ENCODE measurements at regions not wholly inside any gene's neighbourhood (a gene's known extent, or its start where the extent isn't known, plus 50 kb on each side); places are given as distances from the start of the nearest gene placed in this dataset.

DNA sequence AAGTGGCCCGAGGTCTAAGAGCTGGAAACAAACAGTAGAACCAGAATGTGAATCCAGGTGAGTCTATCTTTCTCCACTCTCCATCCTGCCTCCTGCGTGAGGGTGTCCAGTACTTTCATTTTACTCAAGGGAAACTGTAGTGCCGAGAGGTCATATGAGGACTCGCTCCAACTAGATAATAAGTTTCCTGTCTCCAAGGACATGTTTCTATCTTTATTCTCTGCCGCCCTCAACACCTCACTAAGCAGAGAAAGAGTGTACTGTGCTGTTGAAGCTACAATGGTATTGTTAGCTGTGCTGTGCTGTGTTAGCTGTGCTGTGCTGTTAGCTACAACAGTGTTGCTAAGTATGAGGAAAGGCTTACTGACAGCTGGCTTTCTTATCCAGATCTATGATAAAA lies 137.9 kb upstream of the COL8A1 start:
- no peak for DNase-seq (ENCODE audit: low spot score)

DNA sequence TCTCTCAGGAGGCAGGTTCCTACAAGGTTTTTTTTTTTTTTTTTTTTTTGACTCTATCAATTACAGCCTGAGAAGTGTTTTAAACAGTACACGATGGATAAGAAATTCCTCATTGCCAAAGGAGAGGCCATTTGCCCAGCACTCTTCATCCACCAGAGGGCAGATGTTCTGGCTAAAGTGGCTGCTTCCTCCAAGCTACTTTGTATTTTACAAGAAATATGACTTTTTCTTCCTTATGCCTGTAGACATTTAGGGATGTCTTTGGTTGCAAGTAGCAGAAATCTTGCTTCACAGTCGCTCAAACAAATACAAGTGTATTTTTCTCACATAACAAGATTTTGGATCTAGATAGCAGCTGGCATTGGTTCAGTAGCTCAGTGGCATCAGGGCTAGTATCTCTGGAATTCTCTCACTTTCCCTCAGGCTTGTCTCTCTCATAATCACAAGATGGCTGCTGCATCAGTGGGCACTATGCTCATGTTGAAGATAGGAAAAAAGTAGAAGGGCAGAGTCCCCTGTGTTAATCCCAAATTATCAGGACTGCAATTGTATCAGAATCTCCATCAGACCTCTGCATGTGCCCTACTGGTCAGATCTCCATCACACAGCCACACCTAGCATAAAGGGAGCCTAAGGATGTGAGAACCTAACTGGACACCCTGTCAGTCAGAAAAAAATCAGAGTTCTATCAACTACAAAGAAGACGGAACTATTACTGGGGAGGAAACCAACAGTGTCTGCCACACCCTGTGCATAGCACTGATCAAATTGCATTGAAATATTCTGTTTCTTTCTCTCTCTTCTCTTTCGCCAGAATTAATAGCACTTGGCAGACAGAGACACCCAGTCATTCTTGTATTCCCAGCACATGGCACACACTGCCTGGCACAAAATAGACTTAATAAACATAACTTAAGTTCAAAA lies 138.9 kb upstream of the COL8A1 start:
- DNase-seq (ENCODE audit: low spot score) = no peak

DNA sequence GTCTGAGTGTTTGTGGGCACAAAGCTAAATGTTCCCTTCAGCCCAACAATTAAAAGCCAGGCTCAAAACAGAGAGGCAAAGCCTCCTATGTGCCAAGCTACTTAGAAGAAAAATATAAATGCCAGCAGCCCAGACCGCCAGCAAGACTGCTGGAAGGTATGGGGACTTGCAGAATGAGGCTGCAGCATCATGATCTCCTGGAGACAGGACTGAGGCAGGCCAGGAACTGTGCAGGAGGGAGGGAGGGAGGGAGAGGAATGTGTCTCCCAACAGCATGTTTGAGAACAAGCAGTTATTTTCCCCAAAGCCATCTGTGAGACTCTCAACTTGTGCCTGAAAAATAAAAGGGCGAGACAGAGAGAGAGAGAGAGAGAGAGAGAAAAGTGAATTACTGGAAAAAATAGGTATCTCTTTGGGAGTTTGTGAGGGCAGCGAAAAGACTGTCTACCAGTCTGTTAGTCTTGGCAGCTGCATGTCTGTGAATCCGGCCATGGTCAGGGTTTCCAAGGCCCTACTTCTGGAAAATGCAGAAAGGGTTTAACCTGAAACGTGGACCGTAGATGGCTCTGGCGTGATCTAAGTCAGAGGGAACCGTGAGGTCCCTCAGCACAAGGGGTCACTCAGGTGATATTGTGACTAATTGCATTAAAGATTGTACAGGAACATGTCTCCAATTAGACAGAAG lies 139.7 kb upstream of the COL8A1 start:
- no peak for DNase-seq (ENCODE audit: low spot score)

DNA sequence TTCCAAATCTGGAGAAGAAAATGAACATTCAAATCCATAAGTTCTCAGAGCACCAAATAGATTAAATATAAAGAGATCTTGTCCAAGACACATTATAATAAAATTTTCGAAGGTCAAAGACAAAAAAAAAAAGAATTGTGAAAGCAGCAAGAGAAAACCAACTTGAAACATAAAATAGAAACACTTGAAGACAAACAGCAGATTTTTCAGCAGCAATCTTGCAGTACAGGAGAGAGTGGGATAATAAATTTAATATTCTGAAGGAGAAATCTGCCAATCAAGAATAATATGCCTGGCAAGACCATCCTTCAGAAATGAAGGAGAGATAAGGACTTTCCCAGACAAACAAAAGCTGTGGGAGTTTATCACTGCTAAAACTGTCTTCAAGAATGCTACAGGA lies 150.5 kb upstream of the COL8A1 start:
- DNase-seq (ENCODE audit: low spot score) = no peak

DNA sequence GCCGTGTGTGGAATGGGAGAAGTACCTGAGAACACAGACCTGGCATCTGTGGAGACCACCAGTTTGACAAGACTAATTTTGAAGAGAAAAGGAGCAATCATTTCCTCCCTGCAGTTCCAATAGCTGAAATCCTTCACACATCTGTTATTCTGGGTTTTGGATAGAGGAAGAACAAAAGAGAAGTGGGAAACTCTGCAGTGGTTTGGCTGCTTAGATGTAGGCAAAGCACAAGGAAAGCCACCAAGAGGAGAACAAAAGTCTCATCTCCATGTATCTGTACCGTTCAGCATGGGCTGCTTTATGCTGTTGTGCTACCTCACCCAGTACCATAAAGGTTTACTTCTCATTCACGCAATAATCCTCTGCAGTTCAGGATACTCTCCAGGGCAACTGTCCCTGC lies 153.1 kb upstream of the COL8A1 start:
- DNase-seq (ENCODE audit: low spot score) = no peak

DNA sequence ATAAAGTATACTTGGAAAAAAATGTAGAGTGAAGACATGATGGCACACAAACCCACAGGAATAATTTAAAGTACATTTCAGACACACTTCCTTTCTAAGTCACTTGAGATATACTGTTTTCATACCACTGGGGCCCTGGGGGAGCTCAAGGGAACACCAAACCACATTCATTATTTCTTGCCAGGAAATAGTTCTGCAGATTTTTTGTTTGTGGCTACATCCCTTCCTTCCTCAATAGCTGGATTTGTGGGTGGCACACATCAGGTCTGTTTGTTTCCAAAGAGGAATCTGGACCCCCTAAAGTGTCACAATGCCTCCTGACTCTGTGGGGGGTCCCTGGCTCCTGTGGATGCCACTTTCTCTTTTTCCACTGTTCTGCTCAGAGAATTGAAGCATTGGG lies 153.5 kb upstream of the COL8A1 start:
- no peak for DNase-seq (ENCODE audit: low spot score)

DNA sequence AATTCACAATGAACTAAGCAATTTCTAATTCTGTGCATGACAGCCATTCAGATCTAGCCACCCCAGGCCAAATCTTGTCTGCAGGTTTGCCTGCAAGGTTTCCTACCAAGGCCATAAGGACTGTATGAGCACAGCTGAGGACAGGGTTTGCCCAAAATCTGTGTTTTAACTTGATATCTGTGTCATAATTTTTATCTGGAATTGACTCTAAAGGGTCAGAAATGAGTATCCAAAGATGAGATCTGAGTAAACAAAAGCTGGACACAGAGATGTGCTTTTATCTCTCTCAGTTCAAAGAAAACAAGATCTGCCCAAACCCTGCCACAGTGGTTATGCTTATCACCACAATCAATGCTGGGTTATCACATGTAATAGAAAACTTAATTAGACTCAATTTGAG lies 154.6 kb upstream of the COL8A1 start:
- DNase-seq (ENCODE audit: low spot score) = no peak

DNA sequence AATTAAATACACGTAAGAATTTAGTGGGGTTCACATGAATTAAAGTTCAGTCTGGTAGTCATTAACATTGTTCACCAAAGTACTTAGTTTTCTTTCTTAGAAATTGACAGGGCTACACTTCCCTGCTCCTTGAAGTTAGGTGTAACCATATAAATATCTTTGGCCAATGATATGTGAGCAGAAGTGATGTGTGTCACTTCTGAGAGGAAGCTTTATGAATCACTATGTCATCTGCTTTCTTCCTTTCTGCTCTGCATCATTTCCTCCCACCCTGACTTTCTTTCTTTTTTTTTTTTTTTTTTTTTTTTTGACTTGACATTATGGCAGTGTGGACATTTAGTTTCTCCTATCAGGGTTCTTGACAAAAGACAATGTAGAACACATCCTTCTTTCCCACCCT lies 156.2 kb upstream of the COL8A1 start:
- DNase-seq (ENCODE audit: low spot score) = no peak

DNA sequence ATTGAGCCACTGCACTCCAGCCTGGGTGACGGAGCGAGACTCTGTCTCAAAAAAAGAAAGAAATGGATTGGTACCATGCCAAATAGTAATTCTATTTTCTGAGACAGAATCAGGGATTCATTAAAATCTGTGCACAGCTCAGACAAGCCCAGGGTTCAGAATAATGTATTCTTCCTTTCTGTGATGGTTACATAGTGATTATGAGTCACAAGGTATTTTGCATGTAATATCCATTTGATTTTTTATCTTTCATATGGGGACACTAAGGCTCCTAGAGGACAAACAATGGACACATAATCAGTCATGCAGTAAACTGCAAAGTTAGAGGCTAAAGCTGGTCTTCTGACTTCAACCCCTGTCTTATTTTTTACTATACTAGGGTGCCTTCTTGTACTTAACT lies 156.8 kb upstream of the COL8A1 start:
- DNase-seq (ENCODE audit: low spot score) = no peak

DNA sequence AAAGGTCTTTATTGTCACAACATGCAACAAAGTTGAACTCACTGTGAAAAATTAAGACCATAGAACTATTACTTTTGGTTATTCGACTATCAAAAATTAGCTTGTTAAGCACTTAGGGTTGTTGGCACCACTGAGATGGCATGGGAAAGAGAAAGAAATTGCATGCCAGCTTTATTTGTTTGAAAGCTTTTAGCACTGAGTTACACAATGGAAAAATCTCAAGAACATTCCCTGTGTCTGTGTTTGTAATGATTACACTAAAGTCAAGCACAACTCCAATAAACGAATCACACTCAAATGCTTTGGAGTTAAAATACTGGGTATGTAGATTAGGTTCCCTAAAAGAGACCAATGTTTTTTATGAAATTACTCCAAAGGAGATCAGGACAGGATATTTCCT lies 158.6 kb upstream of the COL8A1 start:
- no peak for DNase-seq (ENCODE audit: low spot score)

DNA sequence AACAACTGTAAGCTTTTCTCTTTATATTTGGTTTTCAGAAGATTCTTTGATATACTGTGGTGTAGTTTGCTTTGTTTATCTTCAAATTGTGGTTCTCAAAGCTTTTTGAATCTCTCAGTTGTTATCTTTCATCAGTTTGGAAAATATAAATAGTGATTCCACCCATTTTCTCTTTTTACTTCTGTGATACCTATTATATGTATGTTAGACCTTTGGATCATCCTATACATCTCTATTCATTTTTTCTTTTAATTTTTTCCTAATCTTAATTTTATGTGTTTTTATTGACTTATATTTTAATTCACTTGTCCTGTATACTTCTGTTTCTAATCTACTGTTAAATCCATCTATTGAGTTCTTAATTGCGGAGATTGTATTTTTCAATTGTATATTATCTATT lies 160.7 kb upstream of the COL8A1 start:
- DNase-seq (ENCODE audit: low spot score) = no peak

DNA sequence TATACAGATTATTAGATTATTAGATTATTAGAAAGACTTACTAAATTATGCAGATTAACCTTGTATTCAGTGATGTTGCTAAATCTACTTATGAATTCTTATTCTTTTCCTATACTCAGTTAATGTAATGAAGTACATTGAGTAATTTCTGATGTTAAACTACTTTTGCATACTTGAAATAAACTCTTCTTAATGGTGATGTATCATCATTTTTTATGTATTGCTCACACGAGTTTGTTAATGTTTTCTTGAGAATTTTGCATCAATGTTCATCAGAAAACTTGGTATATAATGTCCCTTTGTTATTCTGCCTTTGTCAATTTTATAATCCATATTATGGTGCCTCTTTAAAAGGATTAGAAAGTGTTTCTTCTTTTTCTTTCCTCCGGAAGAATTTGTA lies 163.2 kb upstream of the COL8A1 start:
- no peak for DNase-seq (ENCODE audit: low spot score)

DNA sequence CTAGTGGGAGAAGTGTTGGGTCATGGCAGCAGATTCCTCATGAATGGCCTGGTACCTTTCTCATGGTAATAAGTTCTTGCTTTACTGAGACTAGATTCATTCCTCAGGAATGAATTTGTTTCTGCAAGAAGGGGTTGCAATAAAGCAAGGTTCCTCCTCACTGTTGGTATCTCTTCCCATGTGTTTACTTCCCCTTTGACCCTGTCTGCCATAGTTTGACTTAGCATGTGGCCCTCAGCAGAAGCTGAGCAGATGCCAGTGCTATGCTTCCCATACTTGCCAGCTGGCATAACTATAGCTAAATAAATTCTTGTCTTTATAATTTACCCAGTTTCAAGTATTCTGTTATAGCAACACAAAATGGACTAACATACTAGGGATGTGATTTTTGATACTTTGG lies 163.6 kb upstream of the COL8A1 start:
- DNase-seq (ENCODE audit: low spot score) = no peak

DNA sequence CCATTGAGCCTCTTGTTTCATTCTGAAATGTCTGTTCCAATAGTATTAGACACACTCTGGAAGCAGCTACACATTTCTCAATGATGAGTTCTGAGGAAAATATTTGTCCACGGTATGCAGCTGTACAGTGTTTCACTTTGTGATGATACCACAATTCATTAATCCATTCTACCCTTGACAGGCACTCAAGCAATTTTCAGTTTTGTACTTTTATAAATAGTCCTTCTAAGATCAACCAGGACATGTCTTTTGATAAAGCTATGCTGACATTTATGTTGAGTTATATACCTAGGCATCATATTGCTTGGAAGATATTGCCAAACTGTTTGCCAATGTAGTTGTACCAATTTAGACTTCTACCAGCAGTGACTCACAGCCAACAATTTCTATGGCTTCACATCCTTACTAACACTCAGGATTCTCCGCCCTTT lies 165.1 kb upstream of the COL8A1 start:
- DNase-seq (ENCODE audit: low spot score) = no peak

DNA sequence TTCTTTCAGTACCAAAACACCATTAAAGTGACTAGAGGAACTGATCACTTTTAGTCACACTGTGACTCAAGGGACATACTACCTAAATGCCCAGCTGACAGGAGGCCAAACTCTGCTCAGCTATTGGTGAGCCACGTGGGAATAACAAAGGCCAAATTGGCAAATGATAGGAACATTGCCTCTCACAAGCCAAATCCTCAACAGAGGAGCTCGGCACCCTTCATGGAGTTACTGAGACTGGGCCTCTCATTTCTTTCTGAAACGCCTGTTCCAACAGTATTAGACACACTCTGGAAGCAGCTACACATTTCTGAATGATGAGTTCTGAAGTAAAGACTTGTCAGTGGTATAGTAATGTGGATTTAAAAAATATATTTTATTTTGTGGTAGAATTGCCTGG lies 166.0 kb upstream of the COL8A1 start:
- no peak for DNase-seq (ENCODE audit: low spot score)

DNA sequence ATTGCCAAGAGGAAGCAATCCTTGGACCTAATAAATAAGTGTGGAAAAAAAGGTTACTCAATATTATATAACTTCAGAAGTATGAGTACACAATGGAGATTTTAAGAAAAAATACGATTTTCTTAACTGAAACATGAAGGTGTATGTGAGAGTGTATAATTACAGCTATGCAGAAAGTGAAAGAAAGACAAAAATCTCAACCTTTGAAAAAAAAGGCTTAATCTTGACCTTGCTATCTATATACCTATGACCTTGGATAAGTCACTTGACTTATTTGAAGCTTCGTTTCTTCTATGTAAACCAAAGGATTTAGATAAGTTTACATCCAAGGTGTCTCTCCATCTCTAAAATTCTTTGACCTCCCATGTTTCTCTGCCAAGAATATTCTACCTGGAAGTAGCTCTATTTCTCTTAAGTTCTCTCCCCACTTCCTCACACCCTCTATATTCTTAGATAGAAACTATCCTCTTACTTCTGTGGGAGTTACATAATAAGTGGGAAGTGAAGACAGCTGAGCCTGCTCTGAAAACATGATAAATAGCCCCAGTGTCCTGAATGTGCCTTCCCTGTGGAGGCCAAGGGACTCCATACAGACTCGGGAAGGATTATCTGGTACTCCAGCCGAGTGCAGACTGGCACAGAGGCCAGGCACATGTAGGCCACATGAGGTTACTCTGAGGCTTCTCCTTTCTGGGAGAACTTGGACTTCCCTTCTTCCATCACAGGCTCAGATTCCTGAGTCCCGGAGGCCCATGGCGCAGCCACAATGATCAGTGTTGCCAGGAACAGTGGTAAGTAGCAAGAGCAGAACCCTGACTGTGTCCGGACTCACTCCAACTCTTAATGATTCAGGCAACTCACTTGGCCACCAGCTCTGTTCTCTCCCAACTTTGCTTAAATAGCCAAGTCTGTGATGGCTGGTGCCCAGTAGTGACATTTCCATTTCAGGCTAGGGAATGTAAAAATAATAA lies 166.8 kb upstream of the COL8A1 start:
- DNase-seq (ENCODE audit: low spot score) = no peak

DNA sequence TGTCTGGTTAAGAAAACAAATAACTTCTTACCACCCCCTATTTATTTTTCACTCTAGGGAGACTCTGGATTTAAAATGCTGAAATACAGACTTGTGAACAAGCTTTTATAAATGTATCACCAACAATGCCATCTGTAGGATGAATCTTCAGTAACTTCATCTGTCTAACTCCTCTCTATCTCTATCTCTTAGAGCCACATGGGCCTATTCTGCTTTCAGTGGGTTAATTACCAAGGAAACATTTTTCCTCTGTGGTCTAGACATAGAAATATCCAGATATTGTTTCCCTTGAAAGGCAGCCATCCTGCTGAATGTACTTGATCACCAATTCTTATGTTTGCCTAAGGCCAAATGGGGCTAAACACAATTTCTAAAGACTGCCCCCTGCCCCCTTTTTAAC lies 167.6 kb upstream of the COL8A1 start:
- DNase-seq (ENCODE audit: low spot score) = no peak

DNA sequence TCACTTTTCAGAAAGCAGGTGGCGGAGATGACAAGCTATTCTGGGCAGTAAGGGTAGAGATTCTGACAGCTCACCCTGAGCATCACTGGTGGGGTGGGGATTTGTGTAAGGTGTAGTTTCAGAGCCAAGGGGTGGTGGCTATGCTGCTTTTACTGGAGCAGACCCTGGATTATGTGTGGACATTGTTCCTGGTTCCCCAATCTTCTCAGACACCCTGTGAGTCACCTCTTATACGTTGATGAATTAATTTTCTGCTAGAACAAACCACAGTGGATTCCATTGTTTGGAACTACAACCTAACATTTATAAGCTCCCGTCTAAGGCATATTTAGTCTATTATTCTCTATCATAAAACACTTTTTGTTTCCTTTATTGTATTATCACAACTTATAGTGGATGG lies 169.5 kb upstream of the COL8A1 start:
- DNase-seq (ENCODE audit: low spot score) = no peak

DNA sequence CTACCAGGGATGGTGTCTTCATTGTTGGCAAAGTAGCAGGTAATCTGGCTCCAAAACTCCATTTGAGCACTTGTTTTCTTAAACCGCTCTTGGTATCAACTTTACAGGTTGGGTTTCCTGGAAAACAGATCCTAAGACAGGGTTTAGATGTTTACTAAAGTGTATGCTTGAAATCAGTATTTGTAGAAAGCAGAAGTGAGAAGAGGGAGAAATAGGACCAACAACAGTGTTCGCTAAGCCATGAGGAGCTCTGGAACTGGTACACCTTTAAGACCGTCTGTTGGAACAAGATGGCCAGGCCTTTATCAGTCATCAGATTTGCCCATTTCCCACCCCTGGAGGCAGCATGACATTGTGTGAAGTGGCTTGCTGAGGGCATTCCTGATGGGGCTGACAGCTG lies 171.0 kb upstream of the COL8A1 start:
- DNase-seq (ENCODE audit: low spot score) = no peak

DNA sequence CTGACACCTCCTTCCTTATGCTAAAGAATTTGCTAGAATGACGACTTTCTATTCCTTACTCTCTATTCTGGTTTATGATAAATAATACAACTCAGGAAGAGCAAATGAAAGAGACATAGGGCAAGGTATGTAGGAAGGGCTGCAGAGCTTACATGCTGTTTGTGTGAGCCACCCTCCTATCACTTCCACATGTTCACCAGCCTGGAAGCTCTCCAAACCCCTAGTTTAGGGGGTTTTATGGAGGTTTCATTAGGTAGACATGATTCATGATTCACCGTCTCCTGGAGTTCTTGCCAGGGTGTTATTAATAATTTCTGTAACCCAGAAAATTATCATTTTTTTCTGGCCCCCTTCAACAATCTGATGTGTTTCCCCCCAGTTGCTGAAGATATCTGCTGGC lies 172.1 kb upstream of the COL8A1 start:
- DNase-seq (ENCODE audit: low spot score) = no peak

DNA sequence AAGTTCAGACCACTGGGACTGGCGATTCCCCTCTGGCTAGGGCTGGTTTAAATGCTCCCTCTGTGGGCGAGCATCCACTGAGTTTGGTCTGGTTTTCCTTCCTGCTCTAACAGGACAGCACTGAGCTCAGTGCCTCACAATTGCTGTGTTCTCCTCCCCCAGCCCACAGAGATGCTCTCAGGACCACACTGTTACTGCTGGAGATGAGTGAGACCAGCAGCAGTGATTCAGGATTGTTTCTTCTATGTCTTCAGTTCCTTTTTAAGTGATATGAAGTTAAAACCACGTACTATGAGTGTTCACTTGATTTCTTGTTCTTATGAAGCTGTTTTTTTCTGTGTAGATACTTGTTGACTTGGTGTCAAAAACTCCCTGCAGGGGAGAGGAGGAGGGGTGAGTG lies 180.4 kb upstream of the COL8A1 start:
- no peak for DNase-seq (ENCODE audit: low spot score)

DNA sequence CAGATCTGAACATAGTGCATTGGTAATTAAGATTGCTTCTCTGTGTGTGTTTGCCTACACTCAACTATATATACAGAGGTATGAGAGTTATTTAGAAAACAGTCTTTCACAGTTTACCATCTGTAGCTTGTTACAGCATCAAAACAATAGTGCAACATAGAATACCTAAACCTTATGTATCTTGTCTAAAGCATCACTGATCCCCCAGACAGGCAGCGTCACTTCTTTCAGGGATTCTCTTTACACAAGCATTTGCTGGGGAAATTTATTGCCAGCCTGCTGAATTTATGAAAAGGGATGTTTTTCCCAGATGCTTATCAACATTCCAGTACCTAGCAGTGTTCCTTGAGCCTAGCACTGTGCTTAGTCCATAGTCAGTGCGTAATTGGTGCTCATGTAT lies 195.8 kb upstream of the COL8A1 start:
- DNase-seq (ENCODE audit: low spot score) = no peak

DNA sequence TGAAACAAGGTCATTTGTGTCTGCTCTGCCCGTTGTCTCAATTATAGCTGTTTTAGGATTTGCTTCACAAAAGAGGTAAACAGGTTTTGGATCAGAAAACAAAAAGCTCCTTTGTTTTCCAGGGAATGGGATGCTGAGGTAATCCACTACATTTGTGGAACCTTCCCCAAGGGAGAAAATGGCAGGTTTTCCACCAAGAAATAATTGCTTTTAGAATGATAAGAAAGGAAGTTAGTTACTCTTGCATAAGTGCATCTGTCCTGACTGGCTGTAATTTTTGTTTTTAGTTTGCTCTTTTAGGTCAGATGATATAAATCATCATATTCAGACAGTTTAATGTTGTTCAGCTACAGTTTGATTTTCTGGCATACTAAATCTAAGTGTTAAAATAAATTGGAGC lies 198.5 kb upstream of the COL8A1 start:
- DNase-seq (ENCODE audit: low spot score) = no peak
